ENCODE measurements at regions not wholly inside any gene's neighbourhood (a gene's known extent, or its start where the extent isn't known, plus 50 kb on each side); places are given as distances from the start of the nearest gene placed in this dataset.

- Mint-ChIP-seq H3K9me3 (no peaks in the 10 kb centered on the region), H3K4me1 (no peaks in the 10 kb centered on the region), H3K27ac (no peak overlapping the region), H3K27me3 (peaks cover 6% of the 10 kb centered on the region), H3K4me3 (no peak overlapping the region), H3K36me3 (no peaks in the 10 kb centered on the region)
- no peak for ATAC-seq (ENCODE audit: low read depth)
- POLR2A ChIA-PET: no interaction called here
- DNase-seq: no peak
Measured at GRCh38 chr21:35860189-35860869, 200.0 kb downstream of the SETD4 start.

- Mint-ChIP-seq H3K9me3 (no peaks in the 10 kb centered on the region), H3K36me3 (no peaks in the 10 kb centered on the region), H3K27me3 (peaks cover 6% of the 10 kb centered on the region), H3K4me3 (no peak overlapping the region), H3K4me1 (no peaks in the 10 kb centered on the region), H3K27ac (no peak overlapping the region)
- POLR2A ChIA-PET: no interaction called here
- ATAC-seq (ENCODE audit: low read depth) (no peak), DNase-seq (no peak)
Measured at GRCh38 chr21:35859677-35860076, 200.6 kb downstream of the SETD4 start.

GRCh38 chr21:35857095-35857494 lies 203.2 kb downstream of the SETD4 start:
- H3K27me3 Mint-ChIP-seq: peaks cover 5% of the 10 kb centered on the region
- no peak for ATAC-seq (ENCODE audit: low read depth)
- no peaks in the 10 kb centered on the region for H3K9me3 Mint-ChIP-seq
- H3K4me1 Mint-ChIP-seq: no peaks in the 10 kb centered on the region
- H3K27ac Mint-ChIP-seq: no peak overlapping the region
- no peaks in the 10 kb centered on the region for H3K36me3 Mint-ChIP-seq
- DNase-seq: no peak
- POLR2A ChIA-PET: no interaction called here
- no peak overlapping the region for H3K4me3 Mint-ChIP-seq

- Mint-ChIP-seq H3K27ac (no peak overlapping the region), H3K9me3 (no peaks in the 10 kb centered on the region), H3K4me1 (no peaks in the 10 kb centered on the region), H3K36me3 (no peaks in the 10 kb centered on the region), H3K27me3 (peaks cover 5% of the 10 kb centered on the region), H3K4me3 (no peak overlapping the region)
- DNase-seq (no peak), ATAC-seq (ENCODE audit: low read depth) (no peak)
- POLR2A ChIA-PET: no interaction called here
Measured at GRCh38 chr21:35855484-35855883, 204.8 kb downstream of the SETD4 start.

- POLR2A ChIA-PET: no interaction called here
- H3K36me3 Mint-ChIP-seq: no peaks in the 10 kb centered on the region
- H3K4me3 Mint-ChIP-seq: no peak overlapping the region
- H3K27ac Mint-ChIP-seq: no peak overlapping the region
- DNase-seq: no peak
- no peak for ATAC-seq (ENCODE audit: low read depth)
- H3K4me1 Mint-ChIP-seq: no peaks in the 10 kb centered on the region
- H3K27me3 Mint-ChIP-seq: peaks cover 5% of the 10 kb centered on the region
- H3K9me3 Mint-ChIP-seq: no peaks in the 10 kb centered on the region
Measured at GRCh38 chr21:35854281-35854680, 206.0 kb downstream of the SETD4 start.

- Mint-ChIP-seq H3K9me3 (no peaks in the 10 kb centered on the region), H3K36me3 (no peaks in the 10 kb centered on the region), H3K27ac (no peak overlapping the region), H3K27me3 (peaks cover 2% of the 10 kb centered on the region), H3K4me3 (no peak overlapping the region), H3K4me1 (no peaks in the 10 kb centered on the region)
- DNase-seq (no peak), ATAC-seq (ENCODE audit: low read depth) (no peak)
- POLR2A ChIA-PET: no interaction called here
Measured at GRCh38 chr21:35853321-35854239, 206.7 kb downstream of the SETD4 start.

GRCh38 chr21:35852820-35853219 lies 207.5 kb downstream of the SETD4 start:
- Mint-ChIP-seq H3K36me3 (no peaks in the 10 kb centered on the region), H3K4me3 (no peak overlapping the region), H3K27ac (no peak overlapping the region), H3K9me3 (no peaks in the 10 kb centered on the region), H3K4me1 (no peaks in the 10 kb centered on the region), H3K27me3 (peaks cover 2% of the 10 kb centered on the region)
- DNase-seq (no peak), ATAC-seq (ENCODE audit: low read depth) (no peak)
- POLR2A ChIA-PET: no interaction called here

GRCh38 chr21:35850542-35851103 lies 209.7 kb downstream of the SETD4 start:
- H3K27ac Mint-ChIP-seq: no peak overlapping the region
- no peak for ATAC-seq (ENCODE audit: low read depth)
- no peak for DNase-seq
- H3K9me3 Mint-ChIP-seq: no peaks in the 10 kb centered on the region
- no peak overlapping the region for H3K4me3 Mint-ChIP-seq
- peaks cover 5% of the 10 kb centered on the region for H3K27me3 Mint-ChIP-seq
- H3K4me1 Mint-ChIP-seq: no peaks in the 10 kb centered on the region
- POLR2A ChIA-PET: no interaction called here
- no peaks in the 10 kb centered on the region for H3K36me3 Mint-ChIP-seq

- no peak for DNase-seq
- H3K4me3 Mint-ChIP-seq: no peak overlapping the region
- no peaks in the 10 kb centered on the region for H3K36me3 Mint-ChIP-seq
- H3K4me1 Mint-ChIP-seq: no peaks in the 10 kb centered on the region
- POLR2A ChIA-PET: no interaction called here
- no peak overlapping the region for H3K27ac Mint-ChIP-seq
- no peaks in the 10 kb centered on the region for H3K9me3 Mint-ChIP-seq
- H3K27me3 Mint-ChIP-seq: peaks cover 5% of the 10 kb centered on the region
- ATAC-seq (ENCODE audit: low read depth): no peak
Measured at GRCh38 chr21:35850029-35850428, 210.3 kb downstream of the SETD4 start.

GRCh38 chr21:35849144-35849543 lies 211.2 kb downstream of the SETD4 start:
- H3K4me1 Mint-ChIP-seq: no peaks in the 10 kb centered on the region
- no peak for ATAC-seq (ENCODE audit: low read depth)
- no peak overlapping the region for H3K4me3 Mint-ChIP-seq
- no peaks in the 10 kb centered on the region for H3K9me3 Mint-ChIP-seq
- H3K36me3 Mint-ChIP-seq: no peaks in the 10 kb centered on the region
- POLR2A ChIA-PET: no interaction called here
- no peak overlapping the region for H3K27ac Mint-ChIP-seq
- DNase-seq: no peak
- peaks cover 5% of the 10 kb centered on the region for H3K27me3 Mint-ChIP-seq

GRCh38 chr21:35843911-35844667 lies 216.2 kb downstream of the SETD4 start:
- DNase-seq (no peak), ATAC-seq (ENCODE audit: low read depth) (no peak)
- peaks cover 3% of the 10 kb centered on the region for H3K27me3 Mint-ChIP-seq
- no peak overlapping the region for H3K27ac Mint-ChIP-seq
- H3K36me3 Mint-ChIP-seq: no peaks in the 10 kb centered on the region
- H3K4me3 Mint-ChIP-seq: no peak overlapping the region
- H3K4me1 Mint-ChIP-seq: no peaks in the 10 kb centered on the region
- no peaks in the 10 kb centered on the region for H3K9me3 Mint-ChIP-seq
- POLR2A ChIA-PET: no interaction called here

GRCh38 chr21:35840949-35841348 lies 219.4 kb downstream of the SETD4 start:
- H3K27ac Mint-ChIP-seq: no peak overlapping the region
- H3K36me3 Mint-ChIP-seq: no peaks in the 10 kb centered on the region
- H3K4me3 Mint-ChIP-seq: no peak overlapping the region
- DNase-seq (no peak), ATAC-seq (ENCODE audit: low read depth) (no peak)
- H3K4me1 Mint-ChIP-seq: no peaks in the 10 kb centered on the region
- no peaks in the 10 kb centered on the region for H3K27me3 Mint-ChIP-seq
- no peaks in the 10 kb centered on the region for H3K9me3 Mint-ChIP-seq
- POLR2A ChIA-PET: no interaction called here

GRCh38 chr21:35840197-35840799 lies 220.0 kb downstream of the SETD4 start:
- no peak overlapping the region for H3K4me3 Mint-ChIP-seq
- POLR2A ChIA-PET: no interaction called here
- H3K27ac Mint-ChIP-seq: no peak overlapping the region
- no peaks in the 10 kb centered on the region for H3K9me3 Mint-ChIP-seq
- H3K4me1 Mint-ChIP-seq: no peaks in the 10 kb centered on the region
- ATAC-seq (ENCODE audit: low read depth): no peak
- no peaks in the 10 kb centered on the region for H3K36me3 Mint-ChIP-seq
- no peak for DNase-seq
- H3K27me3 Mint-ChIP-seq: no peaks in the 10 kb centered on the region
